GM18502 (cell line): ENCODE measurements at regions not wholly inside any gene's neighbourhood (a gene's known extent, or its start where the extent isn't known, plus 50 kb on each side); places are given as distances from the start of the nearest gene placed in this dataset.
"Not testable (repeated sequence)": the region's sequence is repeated elsewhere in the genome, so short reads cannot be mapped to it uniquely, and the experiment has no call there.

Source experiments
- ATAC-seq: cut with Tn5 transposase; IDR thresholded peaks from one replicate; pipeline ENCODE4 v1.9.1; 2021; ENCODE audit warnings: mild to moderate bottlenecking; ENCODE audit not compliant: unreplicated experiment, poor library complexity

DNA sequence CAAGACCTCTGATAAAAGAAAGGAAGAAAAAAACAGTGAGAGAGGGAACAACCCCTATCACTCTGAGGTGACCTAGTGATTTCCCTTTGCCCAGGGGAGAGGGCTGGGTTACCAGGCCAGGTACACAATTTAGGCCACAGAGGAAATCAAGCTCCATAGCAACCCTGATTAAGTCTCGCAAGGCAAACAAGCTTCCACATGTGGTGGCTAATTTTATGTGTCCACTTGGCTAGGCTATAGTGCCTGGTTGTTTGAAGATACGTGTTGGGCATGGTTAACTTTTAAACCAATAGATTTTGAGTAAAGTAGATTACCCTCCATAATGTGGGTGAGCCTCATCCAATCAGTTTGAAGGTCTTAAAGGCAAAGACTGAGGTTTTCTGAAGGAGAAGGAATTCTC, 108.9 kb upstream of the TERB2 start:
- ATAC-seq: not testable (repeated sequence)

- ATAC-seq: not testable (repeated sequence)
Measured at GRCh38 chr15:44848859-44849258, 107.6 kb upstream of the TERB2 start.

- not testable (repeated sequence) for ATAC-seq
Measured at GRCh38 chr15:44849701-44850403, 106.6 kb upstream of the TERB2 start.

DNA sequence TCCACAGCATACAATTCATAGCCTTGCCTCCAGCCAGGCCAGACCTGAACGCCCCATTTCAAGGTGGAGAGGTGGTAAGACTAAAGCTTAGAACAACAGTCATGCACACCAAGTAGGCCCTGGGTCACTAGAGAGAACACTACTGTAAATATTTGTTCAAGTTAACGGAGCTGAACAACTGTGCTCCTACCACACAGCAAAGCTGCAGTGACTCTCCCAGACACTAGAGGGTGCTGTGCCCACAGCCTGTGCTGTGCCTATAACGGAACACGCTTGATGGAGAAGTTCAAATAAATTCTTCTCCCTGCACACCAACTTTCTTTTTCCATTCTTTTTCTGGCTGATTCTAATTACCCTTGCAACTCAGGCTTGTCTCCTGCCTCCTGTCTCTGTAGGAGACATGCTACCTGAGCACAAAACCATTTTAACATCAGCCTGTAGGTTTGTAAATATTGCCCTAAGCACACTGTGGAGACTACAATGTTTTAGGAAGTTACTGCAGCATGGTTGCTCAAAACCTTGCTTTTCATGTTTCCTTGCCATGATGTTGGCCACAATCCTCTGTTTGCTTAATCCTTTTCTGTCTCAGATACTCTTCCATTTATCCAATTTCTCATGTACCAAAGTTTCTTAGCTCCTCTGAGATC, 103.1 kb upstream of the TERB2 start:
- ATAC-seq: peak; percentile 82

DNA sequence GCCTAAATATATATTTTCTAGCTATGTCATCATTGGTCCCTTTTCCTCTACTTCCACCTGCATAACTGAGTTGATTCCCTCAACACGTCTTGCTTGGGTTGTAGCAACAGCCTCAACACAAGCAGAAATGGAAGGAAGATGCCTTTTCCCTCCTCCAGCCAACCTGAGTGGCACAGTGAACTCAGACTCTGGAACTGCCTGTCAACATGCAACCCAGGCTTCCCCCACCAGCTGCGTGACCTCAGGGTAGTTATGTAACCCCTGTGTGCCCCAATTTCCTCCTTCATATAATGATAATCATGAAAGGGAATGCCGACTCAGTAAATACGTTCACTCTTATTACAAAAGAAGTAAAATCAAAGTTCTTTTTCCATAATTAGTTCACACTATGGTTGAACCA, 101.8 kb upstream of the TERB2 start:
- ATAC-seq: not testable (repeated sequence)

DNA sequence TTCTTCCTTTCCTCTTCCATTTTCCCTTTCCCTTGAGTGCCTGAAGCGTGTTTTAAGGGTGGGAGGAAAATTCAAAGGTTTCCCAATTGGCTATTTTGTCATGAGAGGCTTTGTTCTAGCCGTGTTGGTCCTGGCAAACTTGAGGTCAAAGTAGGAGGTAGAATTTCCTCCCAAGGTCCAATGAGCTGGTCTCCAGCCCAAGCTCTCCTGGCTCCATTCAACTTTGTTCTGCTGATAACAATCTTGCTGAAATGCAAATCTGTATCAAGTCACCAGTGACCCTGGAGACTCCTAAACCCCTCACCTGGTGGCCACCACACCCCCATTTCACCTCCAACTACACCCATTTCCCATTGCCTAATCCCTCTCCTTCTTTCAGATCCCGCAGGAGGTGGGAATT, 100.2 kb upstream of the TERB2 start:
- not testable (repeated sequence) for ATAC-seq

- ATAC-seq: not testable (repeated sequence)
Measured at GRCh38 chr15:44857164-44857710, 99.2 kb upstream of the TERB2 start.

- not testable (repeated sequence) for ATAC-seq
Measured at GRCh38 chr15:44859088-44859487, 97.4 kb upstream of the TERB2 start.

DNA sequence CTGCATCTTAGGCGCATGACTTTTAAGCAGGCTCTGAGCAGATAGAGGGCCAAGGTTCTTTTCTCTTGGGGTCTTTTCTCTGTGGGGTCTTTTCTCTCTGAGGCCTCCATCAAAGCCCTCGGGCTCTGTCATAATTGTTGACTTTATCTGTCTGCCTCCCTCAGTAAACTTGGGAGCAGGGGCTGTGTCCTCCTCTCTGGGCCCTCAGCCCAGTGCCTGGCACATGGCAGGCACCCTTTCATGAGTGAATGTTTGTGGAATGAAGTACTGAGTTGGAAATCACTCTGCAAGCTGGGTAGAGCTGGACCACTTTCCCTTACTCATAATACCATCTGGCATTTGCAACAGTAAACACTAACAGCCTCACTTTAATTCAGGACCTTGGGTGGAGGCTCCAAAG, 96.3 kb upstream of the TERB2 start:
- not testable (repeated sequence) for ATAC-seq

GRCh38 chr15:44861439-44861910, 95.0 kb upstream of the TERB2 start:
- no peak for ATAC-seq

DNA sequence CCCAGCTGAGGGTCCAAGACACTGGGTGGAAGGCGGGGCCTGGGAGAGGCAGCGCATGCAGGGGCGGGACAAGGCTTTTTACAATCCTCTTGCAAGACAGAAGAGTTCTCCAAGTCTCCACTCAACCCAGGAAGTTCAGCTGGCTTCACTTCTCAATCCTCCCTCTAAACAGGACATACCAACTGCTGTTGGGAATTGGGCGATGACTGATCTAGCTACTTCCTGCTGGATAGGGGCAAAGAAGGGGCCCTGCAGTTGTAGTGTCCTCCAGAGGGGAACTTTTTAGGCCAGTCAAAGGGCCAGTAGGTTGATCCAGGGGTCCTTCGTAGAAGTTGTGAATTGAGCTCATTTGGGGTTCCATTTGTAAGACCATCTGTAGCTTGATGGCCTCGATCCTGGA, 94.6 kb upstream of the TERB2 start:
- no peak for ATAC-seq

GRCh38 chr15:44862866-44863265, 93.6 kb upstream of the TERB2 start:
- ATAC-seq: not testable (repeated sequence)

GRCh38 chr15:44868100-44868499, 88.4 kb upstream of the TERB2 start:
- not testable (repeated sequence) for ATAC-seq

DNA sequence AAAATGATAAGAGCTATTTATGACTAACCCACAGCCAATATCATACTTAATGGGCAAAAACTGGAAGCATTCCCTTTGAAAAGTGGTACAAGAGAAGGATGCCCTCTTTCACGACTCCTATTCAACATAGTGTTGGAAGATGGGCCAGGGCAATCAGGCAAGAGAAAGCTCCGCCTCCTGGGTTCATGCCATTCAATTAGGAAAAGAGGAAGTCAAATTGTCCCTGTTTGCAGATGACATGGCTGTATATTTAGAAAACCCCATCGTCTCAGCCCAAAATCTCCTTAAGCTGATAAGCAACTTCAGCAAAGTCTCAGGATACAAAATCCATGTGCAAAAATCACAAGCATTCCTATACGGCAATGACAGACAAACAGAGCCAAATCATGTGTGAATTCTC, 86.4 kb upstream of the TERB2 start:
- ATAC-seq: not testable (repeated sequence)

DNA sequence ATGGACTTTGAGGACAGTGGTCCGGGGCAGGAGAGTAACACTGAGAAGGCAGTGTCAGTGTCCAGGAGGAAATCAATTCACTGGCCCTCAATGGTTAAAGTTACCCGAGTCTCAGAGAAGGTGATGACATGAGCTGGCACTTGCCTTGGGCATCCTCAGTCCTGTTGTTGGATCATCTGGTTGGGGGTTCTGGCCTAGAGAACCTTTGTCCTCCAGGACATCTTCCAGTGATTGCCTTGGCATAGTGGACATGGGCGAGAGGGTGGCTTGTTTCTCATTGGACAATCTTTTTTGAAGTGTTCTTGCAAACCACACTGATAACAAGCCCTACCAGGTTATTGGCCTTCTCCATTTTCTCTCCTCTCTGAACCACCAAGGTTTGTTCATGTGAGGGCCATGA, 83.4 kb upstream of the TERB2 start:
- no peak for ATAC-seq

DNA sequence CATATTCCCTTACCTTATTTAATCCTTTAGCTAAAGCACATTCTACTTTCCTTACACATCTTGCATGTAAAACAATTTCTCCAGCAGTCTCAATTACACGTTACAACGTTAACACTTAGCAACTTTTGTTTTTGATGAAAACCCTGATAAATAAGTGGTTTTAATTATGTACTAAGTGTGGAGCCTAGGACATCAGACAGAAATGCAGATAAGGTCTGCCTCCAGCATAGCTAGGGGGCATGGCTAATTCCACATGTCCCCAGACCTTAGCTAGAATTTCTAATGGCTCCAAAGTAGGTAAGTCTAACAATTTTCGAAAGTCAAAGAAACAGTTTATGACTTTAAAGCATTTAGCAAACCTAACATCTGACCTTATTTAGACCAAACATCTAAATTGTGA, 77.4 kb upstream of the TERB2 start:
- ATAC-seq: no peak

DNA sequence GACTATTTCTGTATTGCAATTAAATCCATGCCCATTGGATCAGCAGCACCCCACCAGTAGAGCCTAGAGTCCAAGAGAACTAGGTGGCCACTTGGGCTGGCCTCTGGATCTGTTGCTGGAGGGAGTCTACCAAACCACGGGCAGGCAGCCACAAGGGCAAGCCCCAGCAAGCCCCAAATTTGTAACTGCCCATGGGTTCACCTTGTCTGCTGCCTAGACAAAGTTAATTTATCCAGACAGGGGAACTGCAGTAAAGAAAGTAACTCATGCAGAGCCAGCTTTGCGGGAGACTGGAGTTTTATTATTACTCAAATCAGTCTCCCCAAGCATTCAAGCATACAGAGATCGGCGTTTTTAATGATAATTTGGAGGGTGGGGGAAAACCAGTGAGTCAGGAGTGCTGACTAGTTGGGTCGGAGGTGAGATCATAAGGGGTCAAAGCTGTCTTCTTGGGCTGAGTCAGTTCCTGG, 74.0 kb upstream of the TERB2 start:
- peak; percentile 77 for ATAC-seq

DNA sequence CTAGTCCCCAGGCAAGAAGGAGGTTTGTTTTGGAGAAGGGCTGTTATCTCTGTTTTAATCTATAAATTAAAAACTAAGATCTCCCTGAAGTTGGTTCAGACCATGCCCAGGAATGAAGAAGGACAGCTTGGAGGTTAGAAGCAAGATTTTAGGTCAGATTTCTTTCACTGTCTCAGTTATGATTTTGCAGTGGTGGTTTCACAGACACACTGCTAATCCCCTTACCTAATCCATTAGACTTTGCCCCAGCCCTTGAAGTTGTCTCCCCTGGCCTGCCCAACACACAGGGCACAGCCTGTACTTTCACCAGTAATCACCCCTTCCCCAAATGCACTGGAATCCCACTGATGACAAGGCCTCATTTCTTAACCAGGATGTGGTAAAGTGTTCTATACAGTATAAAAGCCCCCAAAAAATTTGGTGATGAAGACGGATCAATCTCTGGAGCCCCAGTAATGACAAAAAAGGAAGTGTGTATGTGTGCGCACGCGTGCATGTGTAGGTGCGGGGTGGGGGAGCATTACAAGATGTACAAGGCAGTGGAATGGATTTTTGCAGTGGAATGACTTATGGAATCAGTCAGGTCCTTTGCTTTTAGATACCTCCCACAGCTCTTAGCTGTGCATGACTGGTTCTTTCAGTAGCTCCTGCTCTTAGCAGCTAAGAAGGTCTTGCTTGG, 73.1 kb upstream of the TERB2 start:
- peak; percentile 33 for ATAC-seq

- not testable (repeated sequence) for ATAC-seq
Measured at GRCh38 chr15:44898890-44899651, 57.4 kb upstream of the TERB2 start.

DNA sequence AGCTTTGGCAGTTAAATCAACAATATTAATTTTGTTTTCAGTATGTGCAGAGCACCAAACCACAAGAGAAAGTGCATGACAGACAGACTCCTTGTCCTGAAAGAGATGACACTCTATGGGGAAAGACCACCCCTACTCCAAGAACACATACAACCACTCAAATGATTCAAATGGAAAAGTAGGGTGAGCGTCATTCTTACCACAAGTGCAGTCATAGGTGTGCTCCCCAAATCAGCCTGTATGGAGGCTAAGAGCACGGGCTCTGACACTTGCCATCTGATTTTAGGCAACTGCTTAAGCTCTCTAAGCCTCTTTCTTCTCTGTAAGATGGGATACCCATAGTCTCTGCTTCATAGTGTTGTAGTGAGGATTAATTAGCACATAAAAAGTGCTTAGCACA, 56.7 kb upstream of the TERB2 start:
- ATAC-seq: not testable (repeated sequence)
